Umbilical cord (tissue), 1 donor: ENCODE measurements at regions not wholly inside any gene's neighbourhood (a gene's known extent, or its start where the extent isn't known, plus 50 kb on each side); places are given as distances from the start of the nearest gene placed in this dataset.

Source experiments
- DNase-seq: peaks from one replicate; pipeline ENCODE4 v3.0.0-alpha.2; 2015; ENCODE audit warnings: low spot score

DNA sequence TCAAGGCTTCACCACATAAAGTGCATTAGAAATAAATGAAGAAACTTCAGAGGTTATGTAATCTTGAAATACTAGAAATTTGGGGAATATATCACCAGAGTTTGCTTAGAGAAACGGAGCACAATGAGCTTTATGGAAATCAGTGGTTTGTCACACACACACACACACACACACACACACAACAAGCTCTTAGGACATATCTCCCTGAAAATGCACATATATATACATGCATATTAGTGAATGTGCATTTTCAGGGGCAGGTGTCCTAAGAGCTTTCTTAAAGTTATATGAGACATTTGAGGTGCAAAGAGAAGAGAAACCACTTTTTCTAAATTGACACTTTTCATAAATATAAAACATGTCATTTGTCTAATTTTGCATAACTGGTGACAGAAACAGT is 93.7 kb upstream of the CARD18 start:
- no peak for DNase-seq

- DNase-seq, result no peak
Measured at GRCh38 chr11:105232021-105232420, 92.5 kb upstream of the CARD18 start.

DNA sequence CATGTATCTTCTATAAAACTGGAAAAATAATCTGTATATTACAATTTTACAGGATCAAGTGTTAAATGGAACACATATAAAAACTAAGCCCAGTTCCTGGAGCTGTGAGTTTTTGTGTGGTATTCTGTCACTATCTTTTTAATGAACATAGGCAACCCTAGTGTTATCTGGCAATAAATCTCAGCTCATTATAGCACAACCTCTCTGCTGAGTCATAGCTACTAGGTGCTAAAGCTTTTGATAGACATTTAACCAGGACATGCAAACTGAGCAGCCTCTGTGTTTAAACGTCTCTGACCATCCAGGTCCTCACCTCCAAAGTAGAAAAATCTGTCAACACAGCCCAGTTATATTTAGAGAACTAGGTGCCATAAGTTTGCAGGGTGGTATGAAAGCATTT is 91.0 kb upstream of the CARD18 start:
- no peak for DNase-seq

GRCh38 chr11:105229761-105230160 is 90.2 kb upstream of the CARD18 start:
- DNase-seq, result no peak

DNA sequence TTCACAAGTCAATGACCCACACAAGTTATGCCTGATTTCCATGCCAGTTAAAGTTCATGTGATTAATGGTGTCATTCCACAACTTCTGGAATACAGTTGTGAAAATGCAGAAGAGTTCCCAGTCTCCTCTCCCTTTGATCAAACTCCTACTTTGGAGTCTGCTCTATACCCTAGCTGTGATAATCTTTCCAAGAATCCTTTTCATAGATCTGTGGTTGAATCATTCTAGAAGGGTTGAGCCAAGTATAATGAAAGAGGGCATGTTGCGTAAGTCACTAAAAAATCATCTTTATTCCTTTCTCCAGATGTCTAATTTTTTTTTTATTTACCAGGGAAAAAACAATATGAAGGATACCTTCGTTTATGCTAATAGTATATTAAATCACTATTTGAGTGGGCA is 89.7 kb upstream of the CARD18 start:
- DNase-seq, result peak; percentile 71

DNA sequence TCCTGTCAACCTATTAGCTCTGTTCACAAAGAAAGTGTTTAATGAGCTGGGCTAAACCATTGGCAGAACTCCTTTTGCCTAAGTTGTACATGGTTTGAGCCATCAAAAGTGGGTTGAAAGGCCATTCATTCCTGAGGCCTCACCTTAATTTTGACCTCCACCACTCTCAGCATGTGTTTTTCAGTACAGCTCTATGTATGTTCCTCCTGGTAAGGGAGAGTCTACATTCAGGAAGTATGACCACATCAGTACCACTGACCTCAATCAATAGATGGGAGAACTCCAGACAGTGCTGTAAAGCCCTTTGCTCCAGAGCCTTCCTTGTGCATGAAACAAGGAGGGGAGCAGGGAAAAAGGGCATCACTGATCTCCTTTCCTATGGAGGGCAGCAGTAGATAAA is 87.8 kb upstream of the CARD18 start:
- DNase-seq, result no peak

- DNase-seq, result no peak
Measured at GRCh38 chr11:105226766-105227165, 87.2 kb upstream of the CARD18 start.

GRCh38 chr11:105226091-105226490 is 86.5 kb upstream of the CARD18 start:
- peak; percentile 23 for DNase-seq

DNA sequence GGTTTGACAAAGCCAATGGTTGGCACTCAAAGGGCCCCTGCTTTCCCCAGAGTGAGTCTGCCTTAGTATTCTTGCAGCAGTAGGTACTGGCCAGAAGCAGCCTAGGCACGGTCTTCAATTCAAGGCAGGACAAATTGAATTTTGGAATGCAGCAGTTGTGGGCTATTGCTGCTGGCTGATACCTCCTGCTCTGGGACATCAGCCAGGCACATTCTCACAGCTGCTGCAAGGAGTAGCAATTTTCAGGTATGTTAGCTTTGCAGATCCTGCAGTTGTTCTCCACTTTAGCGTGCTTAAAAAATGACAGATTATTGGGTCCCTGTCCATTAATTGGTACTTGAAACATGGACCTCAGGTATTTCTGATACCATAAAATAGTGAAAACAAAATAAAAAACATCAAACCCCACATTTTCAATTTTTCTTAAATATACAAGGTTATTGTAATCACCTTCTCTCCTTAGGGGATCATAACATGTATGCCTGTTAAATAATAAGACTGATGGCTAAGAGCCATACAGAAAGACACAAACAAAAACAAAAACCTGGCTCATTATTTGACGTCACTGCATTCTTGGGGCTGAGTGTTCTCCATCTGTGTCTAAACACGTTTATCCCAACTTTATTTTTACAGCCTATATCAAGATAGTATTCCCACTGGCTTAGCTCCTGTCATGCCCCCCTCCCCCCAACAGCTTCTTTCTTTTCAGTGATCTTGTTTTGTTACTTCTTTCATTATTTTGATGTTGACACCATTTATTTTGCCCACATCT is 85.1 kb upstream of the CARD18 start:
- DNase-seq, result no peak

DNA sequence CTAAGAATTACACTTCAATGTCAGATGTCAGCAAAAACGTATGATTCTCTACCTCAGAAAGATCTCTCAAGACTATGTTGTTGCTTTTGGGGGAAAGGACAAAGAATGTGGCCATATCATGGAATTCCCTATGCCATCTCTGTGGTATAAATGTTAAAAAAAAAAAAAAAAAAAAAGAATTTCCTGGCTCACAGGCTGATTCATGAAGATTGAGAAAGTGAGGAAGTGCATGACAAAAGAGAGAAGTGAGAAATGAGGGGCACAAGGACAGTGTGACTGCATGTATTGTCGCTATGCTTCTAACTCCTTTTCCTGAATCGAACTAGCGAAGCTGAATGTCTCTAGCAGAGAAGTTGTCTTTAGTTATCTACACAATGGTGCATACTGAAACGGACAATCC is 80.6 kb upstream of the CARD18 start:
- DNase-seq, result no peak

DNA sequence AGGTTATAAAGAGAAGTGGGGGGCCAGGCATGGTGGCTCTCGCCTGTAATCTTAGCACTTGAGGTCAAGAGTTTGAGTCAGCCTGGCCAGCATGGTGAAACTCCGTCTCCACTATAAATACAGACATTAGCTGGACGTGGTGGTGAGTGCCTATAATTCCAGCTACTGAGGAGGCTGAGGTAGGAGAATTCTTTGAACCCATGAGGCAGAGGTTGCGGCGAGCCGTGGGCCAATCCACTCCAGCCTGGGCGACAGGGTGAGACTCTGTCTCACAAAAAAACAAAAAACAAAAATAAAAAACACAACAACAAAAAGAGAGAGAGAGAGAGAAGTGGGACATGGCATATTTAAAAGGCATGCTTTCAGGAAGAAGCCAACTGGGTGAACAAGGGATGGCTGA is 80.1 kb upstream of the CARD18 start:
- DNase-seq, result no peak

DNA sequence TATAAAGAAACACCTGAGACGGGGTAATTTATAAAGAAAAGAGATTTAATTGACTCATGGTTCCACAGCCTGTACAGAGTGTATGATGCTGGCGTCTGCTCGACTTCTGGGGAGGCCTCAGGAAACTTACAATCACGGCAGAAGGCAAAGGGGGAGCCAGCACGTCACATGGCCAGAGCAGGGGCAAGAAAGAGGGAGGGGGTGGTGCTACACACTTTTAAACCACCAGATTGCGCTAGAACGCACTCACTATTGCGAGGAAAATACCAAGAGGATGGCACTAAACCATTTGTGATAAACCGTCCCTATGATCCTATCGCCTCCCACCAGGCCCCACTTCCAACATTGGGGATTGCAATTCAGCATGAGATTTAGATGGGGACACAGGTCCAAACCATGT is 79.7 kb upstream of the CARD18 start:
- no peak for DNase-seq

- DNase-seq, result no peak
Measured at GRCh38 chr11:105215528-105215927, 76.0 kb upstream of the CARD18 start.

DNA sequence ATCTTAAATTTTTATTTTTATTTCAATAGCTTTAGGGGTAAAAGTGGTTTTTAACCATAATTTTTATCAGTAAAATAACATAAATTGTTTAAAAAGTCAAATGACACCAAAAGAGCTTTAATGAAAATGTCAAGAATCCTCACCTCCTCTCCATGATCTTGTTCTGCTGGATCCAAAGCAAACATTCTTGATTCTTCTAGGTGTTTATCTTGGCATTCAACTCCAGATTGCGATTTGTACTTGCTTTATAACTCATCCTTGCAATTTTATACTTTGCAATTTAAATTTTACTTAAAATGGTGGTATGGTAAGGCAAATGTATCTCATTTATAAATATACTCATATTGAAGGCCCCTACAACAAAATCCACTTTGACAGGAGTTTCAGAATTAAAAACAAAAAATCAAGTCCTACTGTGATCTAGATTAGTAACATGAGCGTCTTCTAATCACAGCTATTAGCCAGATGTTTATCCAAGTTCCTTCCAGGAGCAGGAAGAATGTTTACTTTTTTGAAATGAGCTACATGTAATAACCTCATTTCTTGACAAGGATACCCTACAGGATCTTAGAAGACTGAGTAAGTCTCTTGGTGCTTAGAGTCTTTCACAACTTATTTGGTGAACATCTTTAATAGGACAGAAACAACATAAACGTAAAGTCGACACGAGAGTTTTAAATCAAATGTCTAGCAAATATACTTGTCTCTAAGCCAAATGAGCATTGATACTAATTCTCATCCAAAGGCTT is 72.4 kb upstream of the CARD18 start:
- DNase-seq, result no peak

DNA sequence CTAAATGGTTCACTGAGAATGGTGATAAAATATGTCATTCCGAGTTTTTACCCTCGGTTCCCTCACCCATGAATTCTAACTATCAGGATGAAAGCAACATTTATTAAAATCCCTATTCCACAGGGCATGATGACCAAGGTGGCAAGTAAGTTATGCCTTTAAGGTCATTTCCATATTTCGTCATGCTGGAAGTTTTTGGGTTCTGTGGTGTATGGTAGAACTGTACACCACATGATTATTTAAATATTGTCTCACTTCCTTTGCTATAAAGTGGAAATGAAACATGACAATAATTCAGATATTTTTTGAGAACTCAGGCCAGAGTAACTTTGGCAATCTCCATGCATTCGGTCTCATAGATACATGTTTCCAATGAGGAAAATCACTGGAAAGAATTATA is 68.5 kb upstream of the CARD18 start:
- no peak for DNase-seq

DNA sequence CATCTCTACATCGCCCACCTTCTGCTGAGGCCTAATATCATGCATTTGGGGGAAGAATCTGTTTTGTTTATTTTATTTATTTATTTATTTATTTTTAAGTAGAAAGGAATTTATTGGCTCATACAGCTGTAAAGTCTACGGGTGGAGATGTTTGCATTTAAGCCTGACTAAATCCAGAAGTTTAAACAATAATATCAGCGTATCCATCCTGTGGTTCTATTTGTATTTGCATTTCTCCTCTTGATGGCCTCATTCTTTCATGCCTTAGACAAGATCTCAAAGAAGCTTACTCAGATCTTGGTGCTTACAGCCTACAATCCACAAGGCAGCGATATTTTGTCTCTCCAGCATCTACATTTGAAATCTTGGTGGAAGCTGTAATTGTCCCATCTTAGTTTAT is 67.1 kb upstream of the CARD18 start:
- DNase-seq, result no peak

DNA sequence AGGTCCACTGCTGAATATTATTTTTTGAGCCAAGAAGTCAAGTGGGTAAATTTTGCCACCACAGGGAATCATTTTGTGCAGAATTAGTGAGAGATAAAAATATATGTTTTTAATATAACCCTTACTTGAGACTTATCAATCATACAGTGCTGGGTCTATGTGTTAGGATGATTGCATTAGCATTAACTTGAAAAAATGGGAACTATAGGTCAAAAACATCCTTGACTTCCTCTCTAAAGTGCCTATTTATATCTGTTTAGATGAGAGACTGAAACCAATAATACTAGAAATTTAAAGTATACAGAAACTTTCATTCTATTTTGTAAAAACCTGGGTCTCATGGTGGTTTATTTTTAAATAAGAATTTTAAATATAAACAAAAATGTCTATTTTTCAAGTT is 65.1 kb upstream of the CARD18 start:
- DNase-seq, result no peak

DNA sequence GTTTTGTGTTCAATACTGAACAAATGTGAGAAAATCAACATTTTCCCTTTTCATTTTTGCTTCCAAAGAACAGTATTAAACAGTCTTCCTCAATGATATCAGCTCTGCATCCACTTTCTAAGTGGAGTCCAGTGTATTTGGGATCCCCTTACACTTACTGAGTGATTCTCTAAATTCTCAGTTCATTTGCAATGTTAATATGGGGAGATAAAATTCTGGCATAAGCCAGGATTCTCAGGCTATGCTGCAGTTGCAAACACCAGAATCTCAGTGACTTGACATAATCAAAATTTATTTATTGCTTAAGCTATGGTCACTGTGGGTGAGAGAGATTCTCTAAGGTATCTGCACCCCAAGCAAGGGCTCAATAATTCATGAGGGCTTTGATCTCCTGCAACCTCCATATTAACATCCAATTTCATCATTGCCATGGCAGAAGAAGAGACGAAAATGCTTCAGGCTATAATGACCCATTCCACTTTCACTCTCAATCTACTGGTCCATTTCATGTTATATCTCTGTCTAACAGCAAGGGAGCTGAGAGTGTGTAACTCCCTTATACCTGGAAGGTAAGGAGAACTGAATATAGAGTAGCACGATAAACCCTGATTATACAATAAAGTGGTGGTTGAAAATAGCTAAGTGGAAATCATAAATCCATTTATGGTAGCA is 64.1 kb upstream of the CARD18 start:
- no peak for DNase-seq

GRCh38 chr11:105202844-105203548 is 63.4 kb upstream of the CARD18 start:
- peak; percentile 43 for DNase-seq

- peak; percentile 6 for DNase-seq
Measured at GRCh38 chr11:105202422-105202821, 62.9 kb upstream of the CARD18 start.

- no peak for DNase-seq
Measured at GRCh38 chr11:105201166-105201565, 61.6 kb upstream of the CARD18 start.
